RWPE1 (cell line): ENCODE measurements at regions not wholly inside any gene's neighbourhood (a gene's known extent, or its start where the extent isn't known, plus 50 kb on each side); places are given as distances from the start of the nearest gene placed in this dataset.

Experiments
- CTCF ChIA-PET: fragments of 350-600 bp; sonication (Branson Sonifier 250); formaldehyde crosslinking; extraction: SDS; loops from one replicate; lab custom pipeline; 2021; lab: Yijun Ruan, JAX
- POLR2A ChIA-PET: fragments of 400-600 bp; formaldehyde crosslinking; extraction: SDS; loops from one replicate; lab custom pipeline; 2020; ENCODE audit warnings: antibody characterized with exemption; ENCODE audit not compliant: low non-redundant PET; lab: Yijun Ruan, JAX
- DNase-seq: peaks from one replicate; pipeline ENCODE4 v3.0.0; 2012; ENCODE audit warnings: low spot score
- H3K27ac ChIP-seq: fragments of 450-650 bp; 2 replicates; pipeline ENCODE4 v1.5.1; 2017
- TF ChIP-seq, protein P1 (sequence below): fragments of 450-650 bp; conservative IDR thresholded peaks from 2 replicates; pipeline ENCODE4 v1.5.1; 2017; ENCODE audit warnings: low read depth, mild to moderate bottlenecking

DNA sequence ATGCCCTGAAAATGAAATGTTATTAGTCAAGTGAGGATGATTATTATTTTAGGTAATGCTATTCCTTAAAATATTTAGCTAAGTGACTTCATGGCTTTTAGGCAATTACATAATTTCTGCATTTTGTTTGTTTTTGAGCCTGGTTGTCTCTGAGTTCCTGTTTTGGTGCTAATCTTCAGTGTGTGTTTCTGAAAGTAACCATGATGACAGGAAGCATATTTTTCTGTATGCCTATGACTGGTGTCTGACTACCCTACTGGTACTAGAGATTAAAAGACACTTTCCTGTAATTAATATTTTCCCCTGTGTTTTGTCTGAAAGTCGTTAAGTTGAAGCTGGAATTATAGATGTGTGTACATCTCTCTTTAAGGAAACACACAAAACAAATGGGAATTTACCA lies 295.0 kb upstream of the SPRED2 start:
- H3K27ac ChIP-seq, result no peak overlapping the region
- ChIA-PET CTCF (no interaction called here), POLR2A (no interaction called here)
- TF ChIP-seq, protein P1, sequence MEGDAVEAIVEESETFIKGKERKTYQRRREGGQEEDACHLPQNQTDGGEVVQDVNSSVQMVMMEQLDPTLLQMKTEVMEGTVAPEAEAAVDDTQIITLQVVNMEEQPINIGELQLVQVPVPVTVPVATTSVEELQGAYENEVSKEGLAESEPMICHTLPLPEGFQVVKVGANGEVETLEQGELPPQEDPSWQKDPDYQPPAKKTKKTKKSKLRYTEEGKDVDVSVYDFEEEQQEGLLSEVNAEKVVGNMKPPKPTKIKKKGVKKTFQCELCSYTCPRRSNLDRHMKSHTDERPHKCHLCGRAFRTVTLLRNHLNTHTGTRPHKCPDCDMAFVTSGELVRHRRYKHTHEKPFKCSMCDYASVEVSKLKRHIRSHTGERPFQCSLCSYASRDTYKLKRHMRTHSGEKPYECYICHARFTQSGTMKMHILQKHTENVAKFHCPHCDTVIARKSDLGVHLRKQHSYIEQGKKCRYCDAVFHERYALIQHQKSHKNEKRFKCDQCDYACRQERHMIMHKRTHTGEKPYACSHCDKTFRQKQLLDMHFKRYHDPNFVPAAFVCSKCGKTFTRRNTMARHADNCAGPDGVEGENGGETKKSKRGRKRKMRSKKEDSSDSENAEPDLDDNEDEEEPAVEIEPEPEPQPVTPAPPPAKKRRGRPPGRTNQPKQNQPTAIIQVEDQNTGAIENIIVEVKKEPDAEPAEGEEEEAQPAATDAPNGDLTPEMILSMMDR, result no peak
- DNase-seq, result no peak

DNA sequence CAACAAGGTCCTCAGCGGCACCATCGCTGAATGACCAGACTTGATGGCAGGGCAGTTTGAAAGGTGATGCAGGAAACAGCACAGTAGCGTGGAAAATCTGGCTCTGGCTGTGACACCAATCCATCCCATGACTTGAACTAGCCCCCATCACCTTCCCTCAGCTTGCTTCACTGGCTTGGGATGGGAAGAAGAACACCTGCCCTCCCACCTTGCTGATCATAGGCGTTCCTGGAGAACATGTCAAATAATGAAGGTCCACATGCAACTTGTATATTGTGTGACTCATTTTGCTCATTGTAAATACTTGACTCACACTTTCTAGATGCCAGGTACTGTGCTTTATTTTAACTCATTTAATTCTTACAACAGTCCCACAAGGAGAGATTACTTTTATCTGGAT lies 292.4 kb upstream of the SPRED2 start:
- POLR2A ChIA-PET, result no interaction called here
- peak; percentile 30 for DNase-seq
- CTCF ChIA-PET, result interaction anchor here (0.6 kb wide), 1 partner anchor 60 kb away, joined by 4 read pairs; no protein-coding TSS in a partner anchor

DNA sequence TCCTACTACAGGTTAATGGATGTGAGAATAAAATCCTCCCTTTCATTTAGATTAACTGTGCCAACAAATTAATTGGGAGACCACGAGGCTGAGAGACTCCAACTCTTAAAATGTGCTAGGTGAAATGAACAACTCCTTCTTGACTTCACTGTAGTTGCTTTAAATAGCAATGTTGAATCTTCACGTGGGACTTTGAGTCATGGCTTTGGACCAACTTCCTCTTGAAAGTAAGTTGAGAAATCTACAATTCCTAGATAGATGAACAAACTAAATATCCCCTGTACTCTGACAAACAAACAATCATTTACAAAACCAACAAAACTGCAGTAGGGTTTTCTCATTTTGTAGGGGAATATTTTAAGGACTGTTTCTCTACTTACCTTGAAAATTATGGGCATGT lies 291.9 kb upstream of the SPRED2 start:
- CTCF ChIA-PET, result no interaction called here
- TF ChIP-seq, protein P1, result no peak
- POLR2A ChIA-PET, result no interaction called here
- H3K27ac ChIP-seq, result no peak overlapping the region
- no peak for DNase-seq

More for the DNA sequence above, 292.4 kb upstream of the SPRED2 start:
- TF ChIP-seq, protein P1, result no peak
- H3K27ac ChIP-seq, result no peak overlapping the region

DNA sequence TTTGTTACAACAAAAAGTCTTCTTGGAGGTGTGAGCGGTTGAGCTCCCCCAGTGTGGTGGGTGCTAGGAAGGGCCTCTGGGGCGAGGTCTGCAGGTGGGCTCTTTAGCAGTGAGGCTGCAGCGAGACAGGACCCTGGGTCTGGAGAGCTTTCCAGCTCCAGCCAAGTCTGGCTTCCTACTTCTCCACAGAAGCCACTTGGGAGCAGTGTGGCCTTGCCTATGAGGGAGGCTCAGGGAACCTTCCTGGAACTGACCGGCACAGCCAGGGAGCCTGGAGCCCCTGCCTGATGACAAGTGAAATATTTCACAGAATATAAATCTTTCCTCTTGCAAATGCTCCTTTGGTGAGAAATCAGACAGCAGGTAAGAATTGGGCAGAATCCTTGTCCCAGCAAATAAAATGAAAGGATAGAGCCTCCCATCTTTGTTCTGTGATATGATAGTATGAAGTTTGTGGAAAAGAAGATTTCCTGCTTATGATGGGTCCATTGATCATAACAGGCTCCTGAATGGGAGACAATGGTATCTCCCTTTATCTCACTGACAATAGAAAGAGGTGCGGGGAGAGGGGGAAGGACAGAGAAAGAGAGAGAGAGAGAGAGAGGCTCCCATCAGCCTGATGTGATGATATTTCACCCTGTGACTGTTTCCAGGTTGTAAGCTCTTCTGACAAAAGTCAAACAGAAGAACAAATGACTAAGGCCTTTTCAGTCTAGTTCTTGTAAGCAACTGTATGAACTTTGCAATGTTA lies 289.8 kb upstream of the SPRED2 start:
- CTCF ChIA-PET, result interaction anchor here (0.5 to 1.2 kb wide), 5 partner anchors 13 to 1478 kb away, joined by 3 to 5 read pairs (median 3); no protein-coding TSS in a partner anchor
- H3K27ac ChIP-seq, result no peak overlapping the region
- TF ChIP-seq, protein P1, result no peak
- DNase-seq, result peak; percentile 15
- POLR2A ChIA-PET, result no interaction called here

DNA sequence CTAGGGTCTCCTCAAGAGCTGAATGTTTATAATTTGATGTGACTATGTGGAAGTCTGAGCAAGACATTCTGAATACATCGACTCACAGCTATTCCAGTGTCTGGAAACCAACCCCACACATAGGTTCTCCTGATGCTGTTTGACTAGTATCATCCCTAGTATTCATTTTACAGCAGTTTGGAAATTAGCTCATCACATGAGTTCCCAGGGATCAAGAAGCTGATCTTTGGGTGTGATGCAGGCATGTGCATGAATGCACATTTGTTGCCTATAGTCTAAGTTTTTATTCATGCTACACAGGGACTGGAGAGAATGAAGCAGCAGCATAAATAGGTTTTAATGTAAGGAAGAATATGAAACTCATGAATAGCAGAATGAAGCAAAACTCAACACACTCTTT lies 284.3 kb upstream of the SPRED2 start:
- ChIA-PET CTCF (no interaction called here), POLR2A (no interaction called here)
- no peak for DNase-seq
- no peak overlapping the region for H3K27ac ChIP-seq
- TF ChIP-seq, protein P1, result no peak

DNA sequence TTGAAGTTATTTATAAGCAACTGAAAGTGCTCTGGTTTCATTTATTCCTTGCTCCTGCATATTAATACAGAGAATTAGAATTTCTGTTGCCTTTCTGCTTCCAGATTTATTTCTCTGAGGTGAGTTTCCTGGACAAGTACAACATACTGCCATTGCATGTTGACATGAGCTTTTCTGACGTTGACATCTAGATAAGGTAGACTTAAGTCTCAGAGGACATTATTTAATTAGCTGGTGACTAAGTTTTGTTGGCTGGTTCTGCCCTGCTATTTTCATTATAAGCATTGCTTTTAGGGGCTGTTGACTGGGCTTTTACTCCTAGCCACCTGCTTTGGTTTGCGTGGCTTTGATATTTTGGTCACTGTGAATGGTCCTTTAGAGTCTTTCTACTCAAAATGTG lies 282.9 kb upstream of the SPRED2 start:
- TF ChIP-seq, protein P1, result no peak
- POLR2A ChIA-PET, result no interaction called here
- CTCF ChIA-PET, result interaction anchor here (0.6 kb wide), 1 partner anchor 156 kb away, joined by 3 read pairs; no protein-coding TSS in a partner anchor
- DNase-seq, result no peak
- no peak overlapping the region for H3K27ac ChIP-seq
